GM21529 (cell line): ENCODE measurements at regions not wholly inside any gene's neighbourhood (a gene's known extent, or its start where the extent isn't known, plus 50 kb on each side); places are given as distances from the start of the nearest gene placed in this dataset.
"Not testable (repeated sequence)": the region's sequence is repeated elsewhere in the genome, so short reads cannot be mapped to it uniquely, and the experiment has no call there.

ENCODE experiments used
- ATAC-seq: cut with Tn5 transposase; IDR thresholded peaks from one replicate; pipeline ENCODE4 v1.9.1; 2021; ENCODE audit not compliant: unreplicated experiment

DNA sequence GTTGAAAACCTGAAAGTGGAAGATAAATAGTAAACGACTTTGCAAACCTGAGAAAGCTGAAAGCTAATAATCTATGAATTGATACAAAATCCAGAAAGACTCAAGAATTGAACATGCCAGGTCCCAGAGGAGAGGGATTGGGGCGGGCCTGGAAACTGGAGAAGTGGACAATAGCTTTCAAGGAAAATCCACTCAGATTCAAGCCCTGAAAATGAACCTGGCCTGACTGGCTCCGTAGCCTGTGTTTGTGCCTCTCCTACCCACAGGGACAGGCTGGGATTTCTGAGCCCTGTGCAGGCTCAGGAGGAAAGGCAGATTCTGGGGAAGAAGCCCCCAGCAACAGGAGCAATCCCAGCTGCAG, 274.8 kb upstream of the HS6ST1 start:
- ATAC-seq: no peak

DNA sequence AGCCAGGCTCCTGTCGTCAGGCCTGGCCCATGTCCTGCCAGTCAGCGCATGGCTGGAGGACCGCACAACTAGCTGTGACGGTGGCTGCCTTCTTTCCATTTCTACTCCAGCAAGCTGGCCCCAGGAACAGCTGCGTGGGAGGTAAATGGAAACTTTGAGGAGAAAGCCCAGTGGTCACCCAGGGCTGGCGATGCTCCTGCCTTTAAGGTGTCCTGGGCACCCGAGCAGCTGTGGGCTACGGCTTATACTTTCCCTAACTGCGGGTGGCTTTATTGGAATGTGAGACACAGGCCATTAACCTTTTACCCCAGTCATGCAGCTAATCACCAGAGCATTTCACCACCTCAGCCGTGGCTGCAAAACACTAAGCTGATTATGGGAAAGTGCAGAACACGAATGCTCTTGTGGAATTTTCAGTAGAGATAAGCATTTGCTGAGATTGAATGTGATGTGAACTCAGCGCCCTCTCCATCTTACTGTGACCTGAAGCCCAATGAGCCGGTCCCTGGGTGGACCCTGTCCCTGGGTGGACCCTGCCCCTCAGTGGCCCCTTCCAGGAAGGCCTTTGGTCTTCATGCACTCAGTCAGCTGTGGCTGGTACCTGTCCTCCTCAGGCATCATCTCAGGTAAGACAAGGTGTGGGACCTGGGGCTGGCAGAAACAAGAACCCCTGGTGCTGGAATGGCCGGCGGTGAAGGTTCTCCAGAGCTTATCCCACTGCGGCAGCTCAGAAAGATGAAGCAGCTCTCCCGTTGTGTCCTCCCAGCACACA, 275.4 kb upstream of the HS6ST1 start:
- ATAC-seq: no peak

DNA sequence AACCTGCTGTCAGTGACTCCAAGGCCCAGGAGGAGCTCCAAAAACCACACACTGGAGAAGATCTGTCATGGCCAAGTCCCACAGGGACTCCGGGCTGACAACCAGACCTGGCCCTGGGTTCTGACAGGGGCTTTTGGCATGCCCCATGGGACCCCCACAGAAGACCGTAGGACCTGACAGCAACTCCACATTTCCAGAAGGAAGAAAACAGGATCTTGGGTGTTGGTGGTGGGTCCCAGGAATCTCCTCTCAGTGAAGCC, 275.9 kb upstream of the HS6ST1 start:
- ATAC-seq: no peak

DNA sequence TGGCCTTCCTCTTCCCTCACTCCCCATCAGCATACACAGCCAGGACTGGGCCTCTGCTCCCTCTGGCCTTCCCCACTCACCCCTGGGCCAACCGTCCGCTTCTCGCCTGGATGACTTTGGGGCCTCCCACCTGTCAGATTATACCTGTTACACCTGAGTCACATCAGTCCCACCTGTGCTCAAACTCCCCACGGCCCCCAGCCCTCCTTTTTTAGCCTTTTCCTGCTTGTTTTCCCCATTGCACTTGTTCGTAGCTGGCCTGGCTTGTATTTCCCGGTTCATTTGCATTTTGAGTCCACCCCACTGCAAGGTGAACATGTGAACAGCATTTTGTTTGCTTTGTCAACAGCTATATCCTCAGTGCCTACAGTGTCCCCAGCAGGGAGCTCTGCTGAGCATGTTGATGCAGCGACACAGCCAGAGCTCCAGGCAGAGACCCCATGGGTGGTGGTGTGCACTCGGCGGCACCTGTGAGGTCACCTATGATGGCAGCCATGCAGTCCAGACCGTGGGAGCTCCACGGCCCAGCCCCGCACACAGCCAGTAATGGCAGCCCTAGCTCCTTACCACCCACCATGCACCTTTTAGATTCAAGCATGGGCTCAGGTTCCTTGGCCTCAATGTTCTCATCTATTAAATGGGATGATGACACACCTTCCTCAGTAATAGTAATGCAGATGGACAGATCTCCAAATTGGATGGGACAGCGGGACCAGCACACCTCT, 276.4 kb upstream of the HS6ST1 start:
- ATAC-seq: no peak

DNA sequence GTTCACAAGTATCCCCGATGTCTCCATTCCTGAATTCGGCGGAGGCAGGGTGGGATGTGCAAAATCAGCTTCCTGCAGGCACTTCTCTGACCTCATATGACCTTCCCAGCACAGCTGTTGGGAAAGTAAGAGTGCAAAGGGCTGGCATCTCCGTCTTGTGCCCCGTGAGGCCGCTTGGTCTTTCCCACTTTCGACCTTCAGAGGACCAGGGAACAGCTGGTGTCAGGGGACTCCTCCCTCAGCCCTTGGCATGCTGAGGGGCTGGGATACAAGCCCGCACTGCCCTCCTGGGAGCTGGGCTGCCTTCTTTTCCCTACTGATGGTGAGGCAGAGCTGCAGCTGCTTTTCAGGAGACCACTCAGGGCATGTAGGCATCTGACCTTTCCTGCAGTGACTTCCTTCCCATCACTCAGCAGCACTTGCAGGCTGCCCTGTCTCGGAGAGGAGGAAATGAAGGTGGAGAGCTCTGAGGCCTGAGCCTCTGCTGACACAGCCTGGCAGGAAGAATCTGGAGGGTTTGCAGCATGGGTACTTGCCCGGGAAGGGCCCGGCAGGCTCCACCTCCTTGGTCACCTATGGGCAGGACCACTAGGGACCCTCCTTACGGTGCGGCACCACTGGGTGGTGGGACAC, 277.2 kb upstream of the HS6ST1 start:
- no peak for ATAC-seq

DNA sequence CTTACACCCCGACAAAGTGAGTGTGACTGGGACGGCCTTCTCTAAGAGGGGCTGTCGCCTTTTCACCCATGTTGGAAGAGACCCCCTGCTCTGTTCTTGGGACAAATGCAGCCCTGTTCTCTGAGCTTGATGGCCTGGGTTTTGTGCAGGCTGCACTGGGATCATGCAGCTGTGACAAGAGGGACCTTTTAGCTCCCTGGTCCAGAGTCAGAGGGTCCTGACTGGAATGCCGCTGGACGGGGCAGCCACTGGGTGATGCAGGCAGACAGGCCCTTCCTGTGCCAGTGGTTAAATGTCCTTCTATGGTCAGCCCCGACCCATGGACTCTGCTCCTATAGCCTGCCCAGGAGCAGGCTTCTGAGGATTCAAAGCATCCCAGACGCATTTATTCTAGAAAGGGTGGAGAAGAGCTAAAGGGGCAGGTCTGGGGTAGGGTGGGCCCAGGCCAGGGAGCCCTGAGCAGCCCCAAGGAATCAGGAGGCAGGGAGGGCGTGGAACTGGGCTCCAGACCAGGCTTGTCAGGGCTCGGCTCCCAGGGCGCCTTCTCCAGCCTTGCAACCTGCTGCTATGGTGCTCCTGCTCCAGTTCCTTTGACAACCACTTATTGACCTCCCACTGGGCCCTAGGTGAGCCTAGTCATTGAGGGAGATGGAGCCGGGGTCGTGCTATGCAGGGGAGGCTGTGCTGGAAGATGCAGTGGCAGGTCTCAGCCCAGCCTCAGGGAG, 277.9 kb upstream of the HS6ST1 start:
- no peak for ATAC-seq

DNA sequence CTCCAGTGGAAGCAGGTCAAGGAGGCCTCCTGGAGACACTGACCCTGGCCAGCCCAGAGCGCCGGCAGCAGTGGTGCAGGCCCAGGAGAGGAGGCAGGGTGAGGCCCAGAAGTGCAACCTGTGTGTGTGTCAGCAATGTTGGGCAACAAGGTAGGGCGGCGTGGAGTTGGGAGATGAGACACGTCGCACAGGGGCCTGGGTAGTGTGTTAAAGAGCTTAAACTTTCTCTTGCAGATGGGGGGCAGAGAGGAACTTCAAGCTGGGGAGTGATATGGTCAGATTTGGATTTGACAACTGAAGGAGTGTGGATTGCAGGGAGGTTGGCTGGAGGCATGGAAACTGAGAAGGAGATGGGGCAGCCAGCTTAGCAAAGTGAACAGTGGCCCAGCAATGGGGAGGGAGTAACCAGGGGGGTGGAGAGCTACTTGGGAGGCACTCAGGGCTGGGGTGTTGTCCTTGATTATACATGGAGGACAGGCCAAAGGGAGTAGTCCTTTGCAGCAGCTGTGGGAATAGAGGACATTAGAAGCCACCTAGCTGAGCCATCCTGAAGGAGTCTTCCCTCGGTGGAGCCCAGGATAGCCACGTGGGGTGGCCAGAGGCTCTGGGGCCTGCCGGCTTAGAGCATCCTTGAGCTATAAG, 278.6 kb upstream of the HS6ST1 start:
- ATAC-seq: no peak

DNA sequence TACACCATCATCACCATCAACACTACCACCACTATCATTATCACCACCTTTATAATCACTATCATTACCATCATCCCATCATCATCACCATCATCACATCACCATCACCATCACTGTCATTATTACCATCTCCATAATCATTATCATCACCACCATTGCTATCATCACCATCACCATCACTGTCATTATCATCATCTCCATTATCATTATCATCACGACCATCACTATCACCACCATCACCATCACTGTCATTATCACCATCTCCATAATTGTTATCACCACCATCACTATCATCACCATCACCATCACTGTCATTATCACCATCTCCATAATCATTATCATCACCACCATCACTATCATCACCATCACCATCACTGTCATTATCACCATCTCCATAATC, 279.6 kb upstream of the HS6ST1 start:
- ATAC-seq: not testable (repeated sequence)

DNA sequence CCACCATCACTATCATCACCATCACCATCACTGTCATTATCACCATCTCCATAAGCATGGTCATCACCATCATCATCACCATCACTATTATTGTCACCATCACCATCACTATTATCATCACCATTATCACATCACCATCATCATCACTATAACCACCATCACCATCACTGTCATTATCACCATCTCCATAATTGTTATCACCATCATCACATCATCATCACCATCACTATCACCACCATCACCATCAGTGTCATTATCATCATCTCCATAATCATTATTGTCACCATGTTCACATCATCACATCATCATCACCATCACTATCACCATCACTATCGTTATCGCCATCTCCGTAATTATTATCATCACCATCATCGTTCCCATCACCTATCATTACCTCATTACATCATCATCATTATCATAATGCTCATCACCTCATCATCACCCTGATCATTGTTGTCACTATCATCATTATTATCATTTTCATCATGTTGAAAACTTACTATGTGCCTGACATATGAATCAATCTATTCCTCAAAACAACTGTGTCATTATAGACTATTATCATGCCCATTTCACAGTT, 280.3 kb upstream of the HS6ST1 start:
- ATAC-seq: no peak

DNA sequence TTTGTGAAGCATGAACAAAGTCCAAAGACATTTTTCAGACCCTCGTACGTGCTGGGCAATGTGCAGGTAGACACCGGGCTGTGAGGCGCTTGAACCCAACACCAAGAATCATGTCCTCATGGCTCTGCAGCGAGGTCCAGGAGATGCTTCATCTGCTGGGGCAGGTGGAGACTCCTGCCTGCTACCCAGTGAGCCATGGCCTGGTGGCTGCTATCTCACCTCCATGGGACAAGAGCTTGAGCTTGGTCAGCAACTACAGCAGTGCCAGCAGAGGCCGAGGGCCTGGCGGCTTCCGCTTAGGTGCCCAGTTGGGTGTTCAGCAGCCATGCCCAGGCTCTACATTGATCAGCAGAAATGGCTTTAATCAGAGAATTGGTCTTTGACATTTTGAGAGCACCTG, 281.0 kb upstream of the HS6ST1 start:
- no peak for ATAC-seq

DNA sequence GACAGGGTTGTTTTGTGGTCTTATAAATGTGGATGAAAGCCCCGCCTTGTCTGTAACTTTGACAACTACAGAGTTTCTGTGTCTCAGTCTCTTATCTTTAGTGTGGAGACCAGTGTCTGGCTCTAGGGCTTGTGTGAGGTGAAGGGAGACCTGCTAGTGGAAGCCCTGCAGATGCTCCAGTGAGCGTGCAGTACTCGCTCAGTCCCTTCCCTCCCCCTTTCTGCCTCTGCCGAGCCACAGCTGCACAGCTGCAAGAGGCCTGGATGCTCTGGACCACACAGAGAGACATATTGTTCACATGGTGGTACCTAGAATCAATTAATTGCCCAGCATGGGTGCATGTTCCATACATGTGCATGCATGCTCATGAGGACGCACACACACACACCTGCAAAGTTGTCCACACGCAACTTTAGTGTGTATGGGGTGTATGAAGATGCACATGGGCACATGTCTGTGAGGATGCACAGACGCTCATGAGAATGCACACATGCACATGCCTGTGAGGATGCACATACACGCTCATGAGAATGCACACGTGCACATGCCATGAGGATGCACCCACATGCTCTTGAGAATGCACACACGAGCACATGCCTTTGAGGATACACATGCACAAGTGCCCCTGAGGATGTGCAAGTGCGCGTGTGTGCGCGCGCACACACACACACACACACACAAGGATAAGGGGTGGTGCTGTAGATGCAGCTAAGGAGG, 282.1 kb upstream of the HS6ST1 start:
- no peak for ATAC-seq

DNA sequence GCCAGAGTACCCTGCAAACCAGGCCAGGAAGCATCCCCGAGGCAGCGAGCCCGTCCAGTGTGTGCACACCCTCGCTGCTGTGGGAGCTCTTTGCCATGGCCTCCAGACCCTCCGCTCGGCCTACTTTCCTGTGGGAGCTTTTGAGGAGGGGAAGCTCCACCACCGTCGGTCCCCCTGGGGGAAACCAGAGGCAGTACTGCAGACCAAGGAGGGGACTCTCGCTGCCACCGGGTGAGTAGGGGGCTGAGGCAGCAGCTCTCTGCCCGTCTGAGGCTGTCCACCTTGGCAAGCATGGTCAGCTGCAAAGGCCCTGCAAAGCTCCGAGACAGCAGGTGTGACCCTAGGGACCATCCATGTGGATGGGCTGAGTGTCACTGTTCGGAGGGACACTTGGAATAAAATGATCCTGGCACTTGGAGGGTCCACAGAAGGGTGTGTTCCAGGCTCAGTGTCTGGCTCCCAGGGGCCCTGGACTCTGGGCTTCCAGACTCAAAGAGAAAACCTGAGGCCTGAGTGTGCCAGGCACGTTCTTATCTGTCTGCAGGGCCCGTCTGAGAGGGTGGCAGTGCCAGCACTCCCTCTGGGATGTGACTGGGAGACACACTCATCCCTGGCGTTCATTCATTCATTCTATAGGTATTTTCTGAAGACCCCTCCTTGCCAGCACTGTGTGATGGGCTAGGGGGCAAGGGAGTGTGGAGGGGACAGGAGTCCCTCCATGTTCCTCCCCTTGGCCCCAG, 282.8 kb upstream of the HS6ST1 start:
- no peak for ATAC-seq

DNA sequence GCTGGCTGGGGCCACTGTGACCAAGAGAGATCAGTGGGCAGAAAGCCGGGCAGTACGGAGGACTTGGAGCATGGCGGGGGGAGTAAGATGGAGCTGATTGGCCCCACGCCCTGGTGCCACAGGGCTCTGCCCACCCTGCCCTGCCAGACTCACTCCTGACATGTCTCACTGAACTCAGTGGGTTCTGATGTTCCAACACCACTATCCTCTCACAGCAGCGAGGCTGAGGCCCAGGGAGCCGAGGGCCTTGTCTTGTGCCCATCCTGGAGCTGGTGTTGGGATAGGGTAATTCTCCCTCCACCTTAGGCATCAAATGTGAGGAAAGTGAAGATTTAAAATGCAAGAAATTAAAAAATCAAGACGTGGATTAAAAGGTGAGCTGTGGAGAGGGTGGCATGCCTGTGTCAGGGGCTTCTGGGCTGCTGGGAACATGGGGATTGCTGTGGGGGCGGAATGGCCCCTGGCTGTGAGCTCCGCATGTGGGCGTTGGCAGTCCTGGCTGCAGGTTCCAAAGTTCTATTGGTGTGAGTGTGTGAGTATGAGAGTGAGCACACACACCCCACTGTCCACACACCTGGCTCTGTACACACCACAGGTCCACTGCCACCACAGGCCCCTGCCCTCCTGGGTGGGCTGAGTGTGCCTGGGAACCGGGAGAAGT, 283.5 kb upstream of the HS6ST1 start:
- no peak for ATAC-seq

DNA sequence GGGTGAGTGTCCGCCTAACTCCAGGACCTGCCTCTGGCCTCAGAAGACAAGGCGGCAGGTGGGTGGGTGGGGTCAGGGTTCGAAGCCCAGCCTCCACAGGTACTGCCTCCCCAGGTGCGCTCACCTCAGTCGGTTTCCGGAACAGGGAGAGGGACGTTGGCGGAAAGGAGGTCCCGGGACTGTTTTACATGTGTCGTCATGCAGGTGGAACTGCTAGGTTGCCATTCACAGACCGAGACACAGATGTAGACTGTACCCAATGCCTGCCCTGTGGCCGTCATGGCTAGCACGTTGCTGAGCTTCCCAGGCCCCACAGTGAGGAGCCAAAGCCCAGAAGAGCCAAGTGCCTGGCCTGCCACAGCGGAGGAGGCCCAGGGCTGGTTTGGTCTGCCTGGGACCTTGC, 284.0 kb upstream of the HS6ST1 start:
- ATAC-seq: no peak

DNA sequence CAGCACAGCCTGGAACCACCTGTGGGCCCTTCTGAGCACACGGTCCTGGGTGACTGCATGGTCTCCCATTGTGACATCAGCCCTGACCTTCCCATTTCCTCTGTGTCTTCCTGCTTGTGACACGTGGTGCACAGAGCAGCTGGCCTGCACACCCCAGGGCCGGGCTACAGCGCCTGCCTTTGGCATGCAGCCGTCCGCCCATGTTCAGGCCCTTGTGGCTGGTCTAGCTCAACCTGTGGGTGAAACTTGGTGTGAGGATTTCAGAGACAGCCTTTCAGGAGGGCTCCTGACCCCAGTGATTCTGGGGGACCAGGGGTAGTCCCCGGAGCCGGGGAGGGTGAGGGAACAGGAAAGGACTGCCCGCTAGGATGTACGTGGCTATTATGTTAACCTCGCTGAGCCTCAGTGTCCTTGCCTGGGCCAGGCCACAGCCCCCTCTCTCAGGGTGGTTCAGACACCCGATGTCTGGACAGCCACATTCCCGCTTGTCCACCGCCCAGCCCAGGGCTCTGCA, 284.8 kb upstream of the HS6ST1 start:
- ATAC-seq: no peak

DNA sequence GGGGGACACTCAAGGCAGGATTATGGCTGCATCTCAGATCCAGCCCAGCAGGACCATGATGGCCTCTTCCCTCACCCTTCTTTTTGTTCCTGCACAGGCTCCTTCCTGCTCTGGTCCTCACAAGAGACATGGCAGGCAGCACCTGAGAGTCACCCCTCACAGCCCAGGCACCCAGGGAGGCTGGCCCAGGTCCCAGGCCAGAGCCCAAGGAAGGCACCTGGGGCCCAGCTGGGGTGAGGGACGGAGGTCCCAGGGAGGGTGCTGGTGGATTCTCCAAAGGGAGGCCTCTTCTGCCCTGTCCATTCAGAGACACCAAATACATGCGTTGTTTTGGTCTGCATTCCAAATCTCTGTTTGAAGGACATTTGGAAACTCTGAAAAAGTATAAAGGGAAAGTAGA, 285.4 kb upstream of the HS6ST1 start:
- ATAC-seq: no peak

DNA sequence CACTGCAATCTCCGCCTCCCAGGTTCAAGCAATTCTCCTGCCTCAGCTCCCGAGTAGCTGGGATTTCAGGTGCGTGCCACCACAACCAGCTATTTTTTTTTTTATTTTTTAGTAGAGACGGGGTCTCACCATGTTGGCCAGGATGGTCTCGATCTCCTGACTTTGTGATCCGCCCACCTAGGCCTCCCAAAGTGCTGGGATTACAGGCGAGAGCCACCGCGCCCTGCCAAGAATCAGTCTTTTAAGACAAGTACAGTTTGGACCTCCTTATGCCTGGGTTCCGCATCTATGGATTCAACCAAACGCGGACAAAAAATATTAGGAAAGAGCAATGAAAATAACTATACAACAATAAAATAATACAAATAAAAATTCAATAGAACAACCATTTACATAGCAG, 285.9 kb upstream of the HS6ST1 start:
- ATAC-seq: not testable (repeated sequence)

DNA sequence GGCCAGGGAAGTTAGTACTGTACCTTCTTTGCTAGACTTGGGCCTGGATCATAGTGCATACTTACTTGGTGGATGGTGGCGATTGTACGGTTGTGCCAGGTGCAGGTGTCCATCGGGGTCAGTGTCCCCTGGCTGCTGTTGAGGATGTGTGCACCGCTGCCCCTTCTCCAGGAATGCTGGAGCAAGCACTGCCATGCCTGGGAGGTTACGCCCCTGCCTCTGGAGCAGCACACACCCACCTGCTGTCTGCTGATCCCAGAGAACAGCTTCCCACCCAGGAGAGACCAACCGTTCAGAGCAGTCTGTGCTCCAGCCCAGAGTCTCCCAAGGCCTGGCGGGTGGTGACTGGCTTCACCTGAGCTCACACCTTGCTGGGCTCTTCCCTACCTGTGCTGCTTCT, 286.8 kb upstream of the HS6ST1 start:
- no peak for ATAC-seq

DNA sequence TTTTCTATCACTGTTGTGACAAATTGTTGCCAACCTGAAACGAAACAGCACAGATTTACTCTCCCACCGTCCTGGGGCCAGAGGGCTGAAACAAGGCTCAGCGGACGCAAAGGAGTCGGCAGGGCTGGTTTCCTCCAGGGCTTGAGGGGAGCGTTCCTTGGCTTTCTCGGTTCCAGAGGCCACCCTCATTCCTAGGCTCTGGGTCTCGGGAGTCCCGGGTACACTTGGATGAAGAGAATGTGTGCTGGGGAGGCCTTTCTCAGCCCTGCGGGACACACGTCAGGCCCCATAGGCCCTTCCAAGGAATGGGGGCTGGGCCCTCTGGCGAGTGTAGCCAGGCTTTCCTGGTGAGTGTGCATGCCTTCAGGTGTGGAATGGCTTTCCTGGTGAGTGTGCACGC, 287.3 kb upstream of the HS6ST1 start:
- ATAC-seq: no peak
